DOHH2 (cell line): ENCODE measurements at regions not wholly inside any gene's neighbourhood (a gene's known extent, or its start where the extent isn't known, plus 50 kb on each side); places are given as distances from the start of the nearest gene placed in this dataset.

Experiments
- EZH2phosphoT487 ChIP-seq: fragments of 200-600 bp; sonication (generic); IDR thresholded peaks from 2 replicates; pipeline ENCODE4 v1.6.1; 2017; ENCODE audit warnings: borderline replicate concordance, mild to moderate bottlenecking, antibody characterized with exemption, low read length, moderate library complexity, mixed read lengths
- TF ChIP-seq, protein P1 (sequence below): fragments of 200-600 bp; sonication (generic); IDR thresholded peaks from one replicate; pipeline ENCODE4 v1.5.1; 2014; ENCODE audit warnings: antibody characterized with exemption, mild to moderate bottlenecking, low read depth, low read length; ENCODE audit not compliant: poor library complexity, severe bottlenecking

DNA sequence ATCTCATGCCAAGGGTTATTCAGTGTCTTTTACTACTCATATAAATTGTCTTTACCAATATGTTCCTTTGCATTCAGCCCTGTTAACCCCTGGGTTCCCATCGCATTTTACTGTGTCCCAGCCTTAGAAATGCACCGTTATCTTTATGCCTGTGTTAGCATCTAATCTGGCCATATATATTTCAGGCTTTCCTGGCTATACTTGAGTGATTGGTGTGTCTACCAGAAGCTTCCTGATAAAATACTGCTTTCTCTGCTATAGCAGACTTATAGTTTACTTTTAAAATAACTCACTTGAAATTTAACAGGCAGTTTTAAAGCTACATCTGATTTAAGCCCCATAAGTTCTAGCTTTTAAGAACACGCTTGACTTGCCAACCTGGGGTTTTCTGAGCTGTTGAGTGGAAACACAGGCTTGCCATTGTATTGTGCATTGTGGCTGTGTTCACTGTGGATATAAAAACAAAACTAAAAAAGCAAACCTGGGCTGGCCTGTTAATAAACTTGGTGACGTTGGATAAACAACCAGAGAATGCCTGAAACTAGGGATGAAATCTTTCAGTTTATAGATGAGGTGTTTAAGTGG, 185.3 kb upstream of the TAPT1 start:
- TF ChIP-seq, protein P1, sequence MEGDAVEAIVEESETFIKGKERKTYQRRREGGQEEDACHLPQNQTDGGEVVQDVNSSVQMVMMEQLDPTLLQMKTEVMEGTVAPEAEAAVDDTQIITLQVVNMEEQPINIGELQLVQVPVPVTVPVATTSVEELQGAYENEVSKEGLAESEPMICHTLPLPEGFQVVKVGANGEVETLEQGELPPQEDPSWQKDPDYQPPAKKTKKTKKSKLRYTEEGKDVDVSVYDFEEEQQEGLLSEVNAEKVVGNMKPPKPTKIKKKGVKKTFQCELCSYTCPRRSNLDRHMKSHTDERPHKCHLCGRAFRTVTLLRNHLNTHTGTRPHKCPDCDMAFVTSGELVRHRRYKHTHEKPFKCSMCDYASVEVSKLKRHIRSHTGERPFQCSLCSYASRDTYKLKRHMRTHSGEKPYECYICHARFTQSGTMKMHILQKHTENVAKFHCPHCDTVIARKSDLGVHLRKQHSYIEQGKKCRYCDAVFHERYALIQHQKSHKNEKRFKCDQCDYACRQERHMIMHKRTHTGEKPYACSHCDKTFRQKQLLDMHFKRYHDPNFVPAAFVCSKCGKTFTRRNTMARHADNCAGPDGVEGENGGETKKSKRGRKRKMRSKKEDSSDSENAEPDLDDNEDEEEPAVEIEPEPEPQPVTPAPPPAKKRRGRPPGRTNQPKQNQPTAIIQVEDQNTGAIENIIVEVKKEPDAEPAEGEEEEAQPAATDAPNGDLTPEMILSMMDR, result no peak
- TF ChIP-seq EZH2phosphoT487, result no peak
